HCT116 (cell line): ENCODE measurements at regions not wholly inside any gene's neighbourhood (a gene's known extent, or its start where the extent isn't known, plus 50 kb on each side); places are given as distances from the start of the nearest gene placed in this dataset.

ENCODE experiments used
- ATAC-seq: fragments of 200-7000 bp; cut with Tn5 transposase; 2 replicates; pipeline ENCODE4 v1.9.1; 2020; ENCODE audit warnings: mild to moderate bottlenecking, moderate library complexity
- BruUV-seq: library from RNA; stranded (reverse); fragments of 400-500 nt; replicated peaks from 2 replicates; lab custom pipeline; 2021; lab: Mats Ljungman, UMichigan
- CTCF ChIA-PET: fragments of 300-600 bp; sonication (Branson Sonifier 250); formaldehyde crosslinking; loops from one replicate; lab custom pipeline; 2021; ENCODE audit warnings: antibody characterized with exemption; lab: Charles Lee
- POLR2A ChIA-PET: fragments of 300-600, 350-600 bp; sonication (Branson Sonifier 250); formaldehyde crosslinking; loops from one replicate; lab custom pipeline; 2021; ENCODE audit warnings: antibody characterized with exemption; lab: Charles Lee
- RAD21 ChIA-PET, 2 experiments: fragments of 300-600 bp; sonication (Branson Sonifier 250); formaldehyde crosslinking; loops; one replicate each; lab custom pipeline; 2023; ENCODE audit warnings: low total read pairs in 2 of 2; ENCODE audit not compliant: uncharacterized antibody in 2 of 2, unreplicated experiment in 2 of 2, low non-redundant PET in 1 of 2; lab: Charles Lee
- DNase-seq: peaks from one replicate; pipeline ENCODE4 v3.0.0-alpha.2; 2010; ENCODE audit warnings: low read depth, low spot score
- H2AFZ ChIP-seq: fragments of 200-600 bp; shearing (Covaris generic), sonication (generic); 2 replicates; pipeline ENCODE4 v1.6.1; 2017; ENCODE audit warnings: low read depth, mixed run types, mixed read lengths, antibody characterized with exemption, low read length; ENCODE audit not compliant: poor library complexity, severe bottlenecking
- H3K27ac ChIP-seq: 2 replicates; pipeline ENCODE4 v1.5.1; 2012; ENCODE audit warnings: low read depth, low read length
- H3K27me3 ChIP-seq: fragments of 200-600 bp; sonication (generic); 2 replicates; pipeline ENCODE4 v1.6.1; 2016; ENCODE audit warnings: mixed run types, low read length, mixed read lengths; ENCODE audit not compliant: insufficient read depth
- H3K36me3 ChIP-seq, 2 experiments: fragments of 200-500 bp in 1 of 2; fragments of 200-600 bp in 1 of 2; sonication (Bioruptor generic) in 1 of 2; sonication (generic) in 1 of 2; 2 replicates each; pipeline versions ENCODE4 v1.5.1 to v1.6.1; 2014 to 2016; ENCODE audit warnings: low read length in 2 of 2, inconsistent platforms in 1 of 2, mixed read lengths in 1 of 2, mixed run types in 1 of 2; ENCODE audit not compliant: insufficient read depth in 2 of 2, control insufficient read depth in 1 of 2
- H3K4me1 ChIP-seq, 2 experiments: fragments of 200-600 bp in 1 of 2; sonication (generic) in 1 of 2; 2 replicates each; pipeline versions ENCODE4 v1.5.1 to v1.6.1; 2012 to 2017; ENCODE audit warnings: low read length in 2 of 2, inconsistent platforms in 1 of 2, mild to moderate bottlenecking in 1 of 2, mixed read lengths in 1 of 2, mixed run types in 1 of 2, moderate library complexity in 1 of 2; ENCODE audit not compliant: insufficient read depth in 2 of 2, control insufficient read depth in 1 of 2
- H3K4me2 ChIP-seq: fragments of 200-600 bp; sonication (generic); 2 replicates; pipeline ENCODE4 v1.6.1; 2017; ENCODE audit warnings: mixed run types, low read length, mixed read lengths
- H3K4me3 ChIP-seq, 2 experiments: fragments of 200-600 bp in 1 of 2; sonication (generic) in 1 of 2; replicated peaks in 1 of 2; 2 replicates each; pipeline ENCODE4 v1.5.1; 2011 to 2016; ENCODE audit warnings: low read length in 2 of 2, control low read depth in 1 of 2, low read depth in 1 of 2, mild to moderate bottlenecking in 1 of 2, mixed read lengths in 1 of 2, mixed run types in 1 of 2
- H3K79me2 ChIP-seq: fragments of 200-600 bp; sonication (generic); 2 replicates; pipeline ENCODE4 v1.6.1; 2017; ENCODE audit warnings: mild to moderate bottlenecking, mixed run types, low read length, moderate library complexity, mixed read lengths; ENCODE audit not compliant: insufficient read depth
- H3K9ac ChIP-seq: fragments of 200-600 bp; sonication (generic); 2 replicates; pipeline ENCODE4 v1.6.1; 2016; ENCODE audit warnings: low read length, mixed read lengths
- H3K9me2 ChIP-seq: fragments of 200-600 bp; sonication (generic), shearing (Covaris generic); 2 replicates; pipeline ENCODE4 v1.6.1; 2017; ENCODE audit warnings: mixed run types, mild to moderate bottlenecking, moderate library complexity; ENCODE audit not compliant: insufficient read depth
- H3K9me3 ChIP-seq, 2 experiments: fragments of 200-500 bp in 1 of 2; fragments of 200-600 bp in 1 of 2; sonication (Bioruptor generic) in 1 of 2; sonication (generic) in 1 of 2; 2 replicates each; pipeline ENCODE4 v1.6.1; 2014 to 2017; ENCODE audit warnings: low read length in 2 of 2, mixed read lengths in 2 of 2, inconsistent platforms in 1 of 2, low read depth in 1 of 2, mild to moderate bottlenecking in 1 of 2, mixed run types in 1 of 2, moderate library complexity in 1 of 2; ENCODE audit not compliant: control insufficient read depth in 1 of 2, insufficient read depth in 1 of 2
- H4K20me1 ChIP-seq: fragments of 200-600 bp; sonication (generic), shearing (Covaris generic); 2 replicates; pipeline ENCODE4 v1.6.1; 2017; ENCODE audit warnings: mixed run types, mild to moderate bottlenecking, moderate library complexity; ENCODE audit not compliant: insufficient read depth
- CBX3 ChIP-seq: IDR thresholded peaks from 2 replicates; pipeline ENCODE4 v1.6.1; 2012; ENCODE audit warnings: low read depth
- ELF1 ChIP-seq: IDR thresholded peaks from 2 replicates; pipeline ENCODE4 v1.6.1; 2012; ENCODE audit warnings: low read depth, borderline replicate concordance
- EZH2 ChIP-seq: fragments of 200-600 bp; sonication (generic); IDR thresholded peaks from 2 replicates; pipeline ENCODE4 v1.6.1; 2017; ENCODE audit warnings: antibody characterized with exemption, mixed run types
- EZH2phosphoT487 ChIP-seq: fragments of 200-600 bp; IDR thresholded peaks from 2 replicates; pipeline ENCODE4 v1.6.1; 2018; ENCODE audit warnings: antibody characterized with exemption, borderline replicate concordance
- JUND ChIP-seq: IDR thresholded peaks from 2 replicates; pipeline ENCODE4 v1.6.1; 2012
- POLR2AphosphoS5 ChIP-seq: IDR thresholded peaks from 2 replicates; pipeline ENCODE4 v1.6.1; 2011; ENCODE audit warnings: mild to moderate bottlenecking, low read depth, low read length, moderate library complexity
- RAD21 ChIP-seq: IDR thresholded peaks from 2 replicates; pipeline ENCODE4 v1.6.1; 2012; ENCODE audit warnings: low read depth, mild to moderate bottlenecking
- SIN3A ChIP-seq: IDR thresholded peaks from 2 replicates; pipeline ENCODE4 v1.6.1; 2012; ENCODE audit warnings: low read depth
- SRF ChIP-seq: IDR thresholded peaks from 2 replicates; pipeline ENCODE4 v1.6.1; 2012; ENCODE audit warnings: low read depth
- YY1 ChIP-seq: IDR thresholded peaks from 2 replicates; pipeline ENCODE4 v1.6.1; 2011; ENCODE audit warnings: low read length, low read depth, moderate library complexity, mild to moderate bottlenecking; ENCODE audit not compliant: insufficient replicate concordance; ENCODE audit errors: extremely low read depth
- intact Hi-C: fragments of 100-400 bp; cut with micrococcal nuclease; formaldehyde crosslinking; loops from 2 replicates; pipeline ENCODE4 v1.10.0; 2022
- TF ChIP-seq, protein P1 (sequence below): IDR thresholded peaks from 2 replicates; pipeline ENCODE4 v1.6.1; 2012
- TF ChIP-seq, protein P2 (sequence below), 3 experiments: fragments of 200-600 bp in 1 of 3; sonication (generic) in 1 of 3; IDR thresholded peaks in 2 of 3; conservative IDR thresholded peaks in 1 of 3; 2 replicates each; pipeline ENCODE4 v1.5.1; 2012 to 2017; ENCODE audit warnings: low read depth in 2 of 3, low read length in 2 of 3, antibody characterized with exemption in 1 of 3, borderline replicate concordance in 1 of 3, control low read depth in 1 of 3, mild to moderate bottlenecking in 1 of 3, mixed read lengths in 1 of 3, mixed run types in 1 of 3, moderate library complexity in 1 of 3; ENCODE audit not compliant: insufficient read depth in 1 of 3

DNA sequence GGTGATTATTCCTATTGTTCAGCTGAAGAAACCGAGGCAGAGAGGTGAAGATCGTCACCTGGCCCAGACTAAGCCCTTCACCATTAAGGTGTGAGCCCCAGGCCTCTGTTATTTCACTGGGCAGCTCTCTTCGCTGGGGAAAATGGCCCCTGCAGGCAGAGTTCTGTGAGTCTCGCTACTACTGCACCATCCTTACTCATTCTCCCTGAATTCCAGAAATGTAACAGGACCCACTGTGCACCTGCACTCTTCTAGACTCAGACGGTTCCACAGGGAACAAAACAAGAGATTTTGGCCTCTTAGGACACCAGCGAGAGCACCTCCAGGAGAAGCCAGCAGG lies 147.7 kb upstream of the GLI2 start:
- Histone ChIP-seq H3K27ac (no peak overlapping the region), H3K27me3 (no peaks in the 10 kb centered on the region), H2AFZ (no peak overlapping the region), H3K4me2 (no peak overlapping the region), H3K36me3 (no peaks in the 10 kb centered on the region), H3K9me2 (no peaks in the 10 kb centered on the region), H3K79me2 (no peaks in the 10 kb centered on the region), H4K20me1 (no peaks in the 10 kb centered on the region), H3K4me3 (no peak overlapping the region), H3K9ac (no peak overlapping the region), H3K9me3 (no peaks in the 10 kb centered on the region), H3K4me1 (peaks cover 0 to 4% of the 10 kb centered on the region in 2 experiments; a peak in 1 of 4 replicates)
- BruUV-seq = no TSS peak
- TF ChIP-seq ELF1 (no peak), SRF (no peak), EZH2 (no peak), YY1 (no peak), SIN3A (no peak), POLR2AphosphoS5 (no peak), CBX3 (no peak), EZH2phosphoT487 (no peak), RAD21 (no peak), JUND (no peak)
- TF ChIP-seq, protein P1, sequence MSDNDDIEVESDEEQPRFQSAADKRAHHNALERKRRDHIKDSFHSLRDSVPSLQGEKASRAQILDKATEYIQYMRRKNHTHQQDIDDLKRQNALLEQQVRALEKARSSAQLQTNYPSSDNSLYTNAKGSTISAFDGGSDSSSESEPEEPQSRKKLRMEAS = no peak
- TF ChIP-seq, protein P2, sequence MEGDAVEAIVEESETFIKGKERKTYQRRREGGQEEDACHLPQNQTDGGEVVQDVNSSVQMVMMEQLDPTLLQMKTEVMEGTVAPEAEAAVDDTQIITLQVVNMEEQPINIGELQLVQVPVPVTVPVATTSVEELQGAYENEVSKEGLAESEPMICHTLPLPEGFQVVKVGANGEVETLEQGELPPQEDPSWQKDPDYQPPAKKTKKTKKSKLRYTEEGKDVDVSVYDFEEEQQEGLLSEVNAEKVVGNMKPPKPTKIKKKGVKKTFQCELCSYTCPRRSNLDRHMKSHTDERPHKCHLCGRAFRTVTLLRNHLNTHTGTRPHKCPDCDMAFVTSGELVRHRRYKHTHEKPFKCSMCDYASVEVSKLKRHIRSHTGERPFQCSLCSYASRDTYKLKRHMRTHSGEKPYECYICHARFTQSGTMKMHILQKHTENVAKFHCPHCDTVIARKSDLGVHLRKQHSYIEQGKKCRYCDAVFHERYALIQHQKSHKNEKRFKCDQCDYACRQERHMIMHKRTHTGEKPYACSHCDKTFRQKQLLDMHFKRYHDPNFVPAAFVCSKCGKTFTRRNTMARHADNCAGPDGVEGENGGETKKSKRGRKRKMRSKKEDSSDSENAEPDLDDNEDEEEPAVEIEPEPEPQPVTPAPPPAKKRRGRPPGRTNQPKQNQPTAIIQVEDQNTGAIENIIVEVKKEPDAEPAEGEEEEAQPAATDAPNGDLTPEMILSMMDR (IDR thresholded peaks at IDR 0.05 in 2 of 3, conservative IDR thresholded peaks at IDR 0.05 in 1 of 3; ENCODE audit: borderline replicate concordance in 1 of 3, insufficient read depth in 1 of 3, low read depth in 2 of 3, low read length in 2 of 3) = no peak
- ChIA-PET POLR2A (no interaction called here), RAD21 (no interaction called here), CTCF (no interaction called here)
- no peak for ATAC-seq
- no peak for DNase-seq
- intact Hi-C loops = no loop called here
